NCI-H2171 (cell line): ENCODE measurements at regions not wholly inside any gene's neighbourhood (a gene's known extent, or its start where the extent isn't known, plus 50 kb on each side); places are given as distances from the start of the nearest gene placed in this dataset.

Source experiments
- DNase-seq: peaks from one replicate; lab custom pipeline; 2025; lab: John Stamatoyannopoulos, UW

GRCh38 chr7:116083796-116084195 lies 53.2 kb upstream of the TFEC start:
- DNase-seq: no peak

GRCh38 chr7:116086547-116087045 lies 56.0 kb upstream of the TFEC start:
- DNase-seq: no peak

GRCh38 chr7:116087291-116087690 lies 56.7 kb upstream of the TFEC start:
- no peak for DNase-seq

GRCh38 chr7:116087984-116088383 lies 57.4 kb upstream of the TFEC start:
- no peak for DNase-seq

GRCh38 chr7:116089293-116089692 lies 58.7 kb upstream of the TFEC start:
- DNase-seq: no peak

- DNase-seq: no peak
Observed at GRCh38 chr7:116093516-116094301, 63.1 kb upstream of the TFEC start.

- DNase-seq: no peak
Observed at GRCh38 chr7:116095396-116095795, 64.8 kb upstream of the TFEC start.

GRCh38 chr7:116097365-116098009 lies 66.9 kb upstream of the TFEC start:
- no peak for DNase-seq

- DNase-seq: no peak
Observed at GRCh38 chr7:116098175-116098574, 67.6 kb upstream of the TFEC start.

GRCh38 chr7:116100626-116101025 lies 70.1 kb upstream of the TFEC start:
- DNase-seq: peak; percentile 12

GRCh38 chr7:116101704-116102103 lies 71.1 kb upstream of the TFEC start:
- DNase-seq: no peak

- no peak for DNase-seq
Observed at GRCh38 chr7:116111475-116111874, 80.9 kb upstream of the TFEC start.

- DNase-seq: no peak
Observed at GRCh38 chr7:116113310-116113709, 82.7 kb upstream of the TFEC start.

- DNase-seq: no peak
Observed at GRCh38 chr7:116120839-116121238, 89.5 kb upstream of the TES start.

GRCh38 chr7:116122972-116123595 lies 87.3 kb upstream of the TES start:
- DNase-seq: peak; percentile 23

GRCh38 chr7:116128139-116128538 lies 82.2 kb upstream of the TES start:
- DNase-seq: no peak

- DNase-seq: no peak
Observed at GRCh38 chr7:116135306-116135705, 75.0 kb upstream of the TES start.

GRCh38 chr7:116138202-116138801 lies 72.0 kb upstream of the TES start:
- DNase-seq: peak; percentile 8

GRCh38 chr7:116139007-116139406 lies 71.3 kb upstream of the TES start:
- no peak for DNase-seq

GRCh38 chr7:116139807-116140206 lies 70.5 kb upstream of the TES start:
- DNase-seq: no peak

GRCh38 chr7:116142374-116142773 lies 68.0 kb upstream of the TES start:
- DNase-seq: no peak

- DNase-seq: no peak
Observed at GRCh38 chr7:116142850-116143249, 67.5 kb upstream of the TES start.
